ENCODE measurements at regions not wholly inside any gene's neighbourhood (a gene's known extent, or its start where the extent isn't known, plus 50 kb on each side); places are given as distances from the start of the nearest gene placed in this dataset.
"Not testable (repeated sequence)": the region's sequence is repeated elsewhere in the genome, so short reads cannot be mapped to it uniquely, and the experiment has no call there.

- H3K4ac ChIP-seq (replicated peaks; ENCODE audit: insufficient read length, low read depth, low read length); H4K20me1 ChIP-seq (replicated peaks in 1 of 2; ENCODE audit: control insufficient read depth in 1 of 2, insufficient read depth in 2 of 2, low read length in 2 of 2); H2BK120ac ChIP-seq (replicated peaks; ENCODE audit: low read depth, low read length); H2BK5ac ChIP-seq (ENCODE audit: low read depth, low read length); H3K56ac ChIP-seq (replicated peaks; ENCODE audit: insufficient read length, low read depth, low read length); H3K27ac ChIP-seq (ENCODE audit: low read depth, low read length); H2AK5ac ChIP-seq (ENCODE audit: low read depth, low read length); H3K23me2 ChIP-seq (ENCODE audit: low read depth, low read length); H3K4me3 ChIP-seq (ENCODE audit: extremely low read depth in 1 of 4, insufficient read depth in 2 of 4, low read depth in 3 of 4, low read length in 4 of 4); H3K14ac ChIP-seq (ENCODE audit: insufficient read length); H3K27me3 ChIP-seq (replicated peaks in 1 of 4; ENCODE audit: control insufficient read depth in 3 of 4, extremely low read depth in 1 of 4, insufficient read depth in 3 of 4, low read length in 3 of 4); H3K9ac ChIP-seq (replicated peaks in 1 of 4; ENCODE audit: extremely low read depth in 1 of 4, low read depth in 3 of 4, low read length in 3 of 4); POLR2A ChIA-PET (ENCODE audit: partially characterized antibody); H2AFZ ChIP-seq (ENCODE audit: low read length); H3K79me1 ChIP-seq (ENCODE audit: low read depth, low read length); DNase-seq (ENCODE audit: low read depth in 1 of 2, low spot score in 2 of 2); FAIRE-seq; H2BK15ac ChIP-seq (ENCODE audit: low read length); H3K36me3 ChIP-seq (ENCODE audit: control insufficient read depth in 2 of 4, insufficient read depth in 4 of 4, low read length in 3 of 4); H3K79me2 ChIP-seq (ENCODE audit: control insufficient read depth in 1 of 2, insufficient read depth in 2 of 2, low read length in 2 of 2); H2BK12ac ChIP-seq (ENCODE audit: low read depth, low read length); H3K18ac ChIP-seq (ENCODE audit: extremely low read depth, low read length); H2BK20ac ChIP-seq (ENCODE audit: low read length); H3K23ac ChIP-seq (ENCODE audit: insufficient read length); H3K9me3 ChIP-seq (ENCODE audit: insufficient read depth in 2 of 2, low read depth in 1 of 2, low read length in 1 of 2); H4K8ac ChIP-seq (ENCODE audit: extremely low read depth, insufficient read depth, low read length); H4K5ac ChIP-seq (ENCODE audit: insufficient read length, low read depth, low read length); H3K4me2 ChIP-seq (ENCODE audit: insufficient read depth in 1 of 2, low read depth in 2 of 2, low read length in 2 of 2); H4K91ac ChIP-seq (replicated peaks; ENCODE audit: insufficient read length, low read length): not testable (repeated sequence)
- WGBS, 2 experiments (ENCODE audit: extremely low coverage in 1 of 2, insufficient coverage in 1 of 2, insufficient read length in 1 of 2, insufficient replicate concordance in 2 of 2, low coverage in 1 of 2, low lambda C conversion rate in 2 of 2, missing lambda C conversion rate in 1 of 2) = 90% methylated on average over 23 of the region's 25 CpGs; no CpG with 5 or more reads in 1 of the 2 experiments
- CTCF ChIA-PET (ENCODE audit: partially characterized antibody) = interaction anchor here (2.0 kb wide), 1 partner anchor 11 kb away, joined by 4 read pairs; no protein-coding TSS in a partner anchor
- peaks cover 0 to 14% (median 8%) of the 10 kb centered on the region in 4 experiments; a peak in 4 of 7 replicates for H3K4me1 ChIP-seq (replicated peaks in 1 of 4; ENCODE audit: control insufficient read depth in 3 of 4, insufficient read depth in 4 of 4, low read length in 3 of 4)
Measured at GRCh38 chr9:78409928-78410510, 113.1 kb downstream of the PSAT1 start.
